Kidney (tissue), 13 donors: ENCODE measurements at regions not wholly inside any gene's neighbourhood (a gene's known extent, or its start where the extent isn't known, plus 50 kb on each side); places are given as distances from the start of the nearest gene placed in this dataset.

Experiments
- DNase-seq, 5 donors: peaks; one replicate each; pipeline ENCODE4 v3.0.0-alpha.2; 2013 to 2020
- FAIRE-seq: peaks from 2 replicates; lab custom pipeline; 2012; peaks lifted over from hg19 to GRCh38; lab: Jason Lieb, UNC
- H3K27ac ChIP-seq, 2 donors: one replicate each; pipeline ENCODE4 v1.7.0; 2013; ENCODE audit warnings: low read depth in 2 of 2, low read length in 2 of 2, inconsistent platforms in 1 of 2
- H3K27me3 ChIP-seq: one replicate; pipeline ENCODE4 v1.7.1; 2013; ENCODE audit warnings: low read length, inconsistent platforms; ENCODE audit not compliant: control insufficient read depth, insufficient read depth
- H3K36me3 ChIP-seq, 3 donors: one replicate each; pipeline versions ENCODE4 v1.7.0 to v1.7.1; 2013; ENCODE audit warnings: low read length in 3 of 3, control low read depth in 1 of 3, inconsistent platforms in 1 of 3; ENCODE audit not compliant: insufficient read depth in 3 of 3, control insufficient read depth in 2 of 3
- H3K4me1 ChIP-seq, 3 donors: one replicate each; pipeline versions ENCODE4 v1.7.0 to v1.7.1; 2013; ENCODE audit warnings: low read length in 3 of 3, inconsistent platforms in 1 of 3, low read depth in 1 of 3; ENCODE audit not compliant: control insufficient read depth in 2 of 3, insufficient read depth in 2 of 3
- H3K4me3 ChIP-seq, 3 donors: one replicate each; pipeline versions ENCODE4 v1.7.0 to v1.8.1; 2013; ENCODE audit warnings: low read length in 3 of 3, control low read depth in 1 of 3, inconsistent platforms in 1 of 3
- H3K9ac ChIP-seq, 3 donors: one replicate each; pipeline versions ENCODE4 v1.7.0 to v1.7.1; 2013; ENCODE audit warnings: low read length in 3 of 3, control low read depth in 1 of 3, inconsistent platforms in 1 of 3
- H3K9me3 ChIP-seq, 3 donors: one replicate each; pipeline versions ENCODE4 v1.7.0 to v1.7.1; 2013; ENCODE audit warnings: low read length in 3 of 3, control low read depth in 1 of 3, inconsistent platforms in 1 of 3; ENCODE audit not compliant: control insufficient read depth in 2 of 3, insufficient read depth in 1 of 3
- CTCF ChIP-seq: IDR thresholded peaks from 3 replicates; pipeline ENCODE4 v1.5.1; 2012; ENCODE audit warnings: mild to moderate bottlenecking, moderate library complexity, borderline replicate concordance; ENCODE audit not compliant: insufficient read depth; ENCODE audit errors: extremely low read depth
- intact Hi-C: fragments of 100-400 bp; cut with DNase I; formaldehyde crosslinking; loops from one replicate; pipeline ENCODE4 v1.11.1; 2022
- donor health status: control.
- donor health status: control.
- donor health status: control.
- donor health status: control.
- donor health status: control.
- donor health status: DM: yes; HTN: yes; CAD: no.
- donor health status: Normal renal cell carcinoma (clear cell type).

GRCh38 chrX:768596-768995, 138.0 kb downstream of the SHOX start:
- Histone ChIP-seq H3K9me3 (no peaks in the 10 kb centered on the region), H3K27ac (no peak overlapping the region), H3K4me3 (no peak overlapping the region), H3K36me3 (no peaks in the 10 kb centered on the region), H3K9ac (no peak overlapping the region), H3K27me3 (no peaks in the 10 kb centered on the region), H3K4me1 (no peaks in the 10 kb centered on the region)
- FAIRE-seq (no peak), DNase-seq (no peak)
- intact Hi-C loops = no loop called here
- TF ChIP-seq CTCF = no peak

GRCh38 chrX:758917-759316, 128.3 kb downstream of the SHOX start:
- no peak for TF ChIP-seq CTCF
- Histone ChIP-seq H3K27me3 (no peaks in the 10 kb centered on the region), H3K27ac (no peak overlapping the region), H3K9ac (no peak overlapping the region), H3K9me3 (no peaks in the 10 kb centered on the region), H3K36me3 (no peaks in the 10 kb centered on the region), H3K4me1 (no peaks in the 10 kb centered on the region), H3K4me3 (no peak overlapping the region)
- no peak for FAIRE-seq
- intact Hi-C loops = no loop called here
- DNase-seq = no peak

DNA sequence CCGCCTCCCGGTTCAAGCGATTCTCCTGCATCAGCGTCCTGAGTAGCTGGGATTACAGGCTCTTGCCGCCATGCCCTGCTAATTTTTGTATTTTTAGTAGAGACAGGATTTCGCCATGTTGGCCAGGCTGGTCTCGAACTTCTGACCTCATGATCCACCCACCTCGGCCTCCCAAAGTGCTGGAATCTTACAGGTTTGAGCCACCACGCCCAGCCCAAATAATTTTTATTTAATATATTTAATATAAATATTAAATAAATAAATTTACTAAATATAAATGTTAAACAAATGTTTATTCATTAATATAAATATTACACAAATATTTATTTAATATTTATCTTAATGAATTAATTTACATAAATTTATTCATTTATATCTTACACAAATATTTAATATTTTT, 120.2 kb downstream of the SHOX start:
- peaks cover 0 to 4% (median 0%) of the 10 kb centered on the region in 3 donors for H3K9me3 ChIP-seq
- TF ChIP-seq CTCF = no peak
- intact Hi-C loops = no loop called here
- H3K9ac ChIP-seq = no peak overlapping the region
- DNase-seq (no peak), FAIRE-seq (no peak)
- H3K4me1 ChIP-seq = no peaks in the 10 kb centered on the region
- H3K4me3 ChIP-seq = no peak overlapping the region
- no peaks in the 10 kb centered on the region for H3K36me3 ChIP-seq
- H3K27me3 ChIP-seq = no peaks in the 10 kb centered on the region
- H3K27ac ChIP-seq = no peak overlapping the region

- peaks cover 0 to 8% (median 0%) of the 10 kb centered on the region in 3 donors for H3K9me3 ChIP-seq
- H3K36me3 ChIP-seq = no peaks in the 10 kb centered on the region
- no peak overlapping the region for H3K4me3 ChIP-seq
- H3K27ac ChIP-seq = no peak overlapping the region
- intact Hi-C loops = no loop called here
- no peak for TF ChIP-seq CTCF
- H3K9ac ChIP-seq = no peak overlapping the region
- H3K4me1 ChIP-seq = no peaks in the 10 kb centered on the region
- H3K27me3 ChIP-seq = no peaks in the 10 kb centered on the region
- DNase-seq = no peak
- no peak for FAIRE-seq
Measured at GRCh38 chrX:750263-750662, 119.7 kb downstream of the SHOX start.
